ENCODE measurements at regions not wholly inside any gene's neighbourhood (a gene's known extent, or its start where the extent isn't known, plus 50 kb on each side); places are given as distances from the start of the nearest gene placed in this dataset.

DNA sequence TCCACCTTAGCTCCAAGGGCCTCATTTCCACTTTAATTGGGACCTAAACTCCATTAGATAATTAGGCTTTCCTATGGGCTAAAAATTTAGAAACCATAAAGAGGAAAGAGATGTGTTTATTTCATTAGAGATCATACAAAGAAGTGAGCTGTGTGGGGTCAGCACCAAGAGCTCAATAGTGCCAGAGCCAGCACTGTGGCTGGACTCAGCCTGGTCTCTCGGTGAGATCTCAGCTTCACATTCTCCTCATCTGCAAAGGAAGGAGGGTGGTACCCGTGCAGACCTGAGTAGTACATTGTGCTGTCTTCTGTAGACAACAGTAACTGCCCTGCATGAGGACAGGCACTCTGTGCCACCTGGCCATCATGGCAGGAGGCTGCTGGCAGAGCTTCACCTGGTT is 136.1 kb upstream of the EPB41L4A start (continued):
- TF ChIP-seq, protein P1, sequence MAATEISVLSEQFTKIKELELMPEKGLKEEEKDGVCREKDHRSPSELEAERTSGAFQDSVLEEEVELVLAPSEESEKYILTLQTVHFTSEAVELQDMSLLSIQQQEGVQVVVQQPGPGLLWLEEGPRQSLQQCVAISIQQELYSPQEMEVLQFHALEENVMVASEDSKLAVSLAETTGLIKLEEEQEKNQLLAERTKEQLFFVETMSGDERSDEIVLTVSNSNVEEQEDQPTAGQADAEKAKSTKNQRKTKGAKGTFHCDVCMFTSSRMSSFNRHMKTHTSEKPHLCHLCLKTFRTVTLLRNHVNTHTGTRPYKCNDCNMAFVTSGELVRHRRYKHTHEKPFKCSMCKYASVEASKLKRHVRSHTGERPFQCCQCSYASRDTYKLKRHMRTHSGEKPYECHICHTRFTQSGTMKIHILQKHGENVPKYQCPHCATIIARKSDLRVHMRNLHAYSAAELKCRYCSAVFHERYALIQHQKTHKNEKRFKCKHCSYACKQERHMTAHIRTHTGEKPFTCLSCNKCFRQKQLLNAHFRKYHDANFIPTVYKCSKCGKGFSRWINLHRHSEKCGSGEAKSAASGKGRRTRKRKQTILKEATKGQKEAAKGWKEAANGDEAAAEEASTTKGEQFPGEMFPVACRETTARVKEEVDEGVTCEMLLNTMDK (IDR thresholded peaks at IDR 0.05; ENCODE audit: borderline replicate concordance, insufficient read depth, low read depth, low read length, poor library complexity, severe bottlenecking): no peak
- no peak for TF ChIP-seq HIVEP1 (CRISPR knock-in tag; IDR thresholded peaks at IDR 0.05)
- TF ChIP-seq HNRNPK (IDR thresholded peaks at IDR 0.05; ENCODE audit: low read depth, low read length, poor library complexity, severe bottlenecking): no peak

DNA sequence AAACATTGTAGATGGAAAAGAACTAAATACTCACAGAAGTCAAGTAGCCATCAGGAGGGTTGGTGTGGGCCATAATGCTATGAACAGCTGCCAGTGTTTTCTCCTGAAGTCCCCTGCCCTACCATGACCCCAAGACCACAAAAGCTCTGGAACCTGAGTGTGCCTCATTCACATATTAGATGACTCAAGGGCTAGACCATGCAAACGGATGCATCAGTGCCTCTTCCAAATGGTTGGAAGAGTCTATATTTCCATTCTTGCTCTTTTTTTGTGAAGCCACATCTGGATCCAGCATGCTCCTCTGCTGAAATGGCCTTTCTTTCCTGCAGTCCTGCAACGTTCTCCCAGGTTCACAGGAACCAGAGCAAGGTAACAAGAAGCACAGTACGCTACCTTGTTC is 136.6 kb upstream of the EPB41L4A start:
- in situ Hi-C loops (cut with MboI): no loop called here
- TF ChIP-seq GTF2E2 (tag; IDR thresholded peaks at IDR 0.05): no peak
- TF ChIP-seq TAL1 (IDR thresholded peaks at IDR 0.05): no peak
- ATAC-seq (no peak), DNase-seq (ENCODE audit: extremely low read depth in 1 of 4, low spot score in 3 of 4) (no peak), FAIRE-seq (no peak)
- Histone ChIP-seq H3K27ac (ENCODE audit: extremely low read depth, low read depth, low read length) (no peak overlapping the region), H3K27me3 (ENCODE audit: control insufficient read depth in 2 of 2, insufficient read depth in 2 of 2, low read length in 2 of 2) (peaks cover 0 to 5% of the 10 kb centered on the region in 2 experiments; a peak in 1 of 5 replicates), H3K79me2 (ENCODE audit: control insufficient read depth, insufficient read depth, low read length) (no peaks in the 10 kb centered on the region), H3K9ac (ENCODE audit: insufficient read depth in 1 of 2, low read depth in 2 of 2, low read length in 2 of 2) (no peak overlapping the region), H3K4me1 (replicated peaks in 1 of 2; ENCODE audit: control insufficient read depth in 2 of 2, insufficient read depth in 2 of 2, low read length in 2 of 2) (peaks cover 0 to 3% of the 10 kb centered on the region in 2 experiments; a peak in 2 of 5 replicates), H3K4me3 (no peak overlapping the region), H2AFZ (ENCODE audit: low read depth, low read length) (no peak overlapping the region), H3K36me3 (ENCODE audit: control insufficient read depth, insufficient read depth, low read length) (no peaks in the 10 kb centered on the region), H3K4me2 (ENCODE audit: insufficient read depth, low read length) (no peak overlapping the region), H4K20me1 (replicated peaks; ENCODE audit: control insufficient read depth, insufficient read depth, low read length) (no peaks in the 10 kb centered on the region), H3K9me3 (replicated peaks; ENCODE audit: control insufficient read depth, insufficient read depth, low read depth, low read length) (no peaks in the 10 kb centered on the region), H3K9me1 (ENCODE audit: control insufficient read depth, insufficient read depth, low read length) (no peaks in the 10 kb centered on the region)
- BruUV-seq (replicated peaks): no TSS peak
- intact Hi-C loops (cut with micrococcal nuclease): loop anchor here (10.0 kb wide), 3 partner anchors 109 to 1049 kb away; partner anchors contain the start of gene DCP2
- ChIA-PET CTCF (ENCODE audit: low intra/inter-chr PET ratio) (no interaction called here), POLR2A (interaction anchor here (0.6 to 1.3 kb wide), 3 partner anchors 11 to 698 kb away, joined by 3 read pairs; no protein-coding TSS in a partner anchor)
- 19% methylated on average over 3 of the region's 3 CpGs for WGBS (ENCODE audit: insufficient coverage, low coverage, missing lambda C conversion rate)
